ENCODE measurements at regions not wholly inside any gene's neighbourhood (a gene's known extent, or its start where the extent isn't known, plus 50 kb on each side); places are given as distances from the start of the nearest gene placed in this dataset.

GRCh38 chr6:99711925-99712324 is 105.3 kb downstream of the PRDM13 start (continued):
- TF ChIP-seq TCF12 (IDR thresholded peaks at IDR 0.05; ENCODE audit: low read depth, low read length) (no peak), ATF3 (IDR thresholded peaks at IDR 0.05; ENCODE audit: insufficient read depth, low read depth, low read length) (no peak), TBP (IDR thresholded peaks at IDR 0.05; ENCODE audit: low read depth, low read length) (no peak), KDM5A (IDR thresholded peaks at IDR 0.05; ENCODE audit: low read length) (no peak)

All from H1 (cell line).